ENCODE measurements at regions not wholly inside any gene's neighbourhood (a gene's known extent, or its start where the extent isn't known, plus 50 kb on each side); places are given as distances from the start of the nearest gene placed in this dataset.
A peak's percentile ranks its signal among the peaks of the same experiment; 100 is the strongest.

DNA sequence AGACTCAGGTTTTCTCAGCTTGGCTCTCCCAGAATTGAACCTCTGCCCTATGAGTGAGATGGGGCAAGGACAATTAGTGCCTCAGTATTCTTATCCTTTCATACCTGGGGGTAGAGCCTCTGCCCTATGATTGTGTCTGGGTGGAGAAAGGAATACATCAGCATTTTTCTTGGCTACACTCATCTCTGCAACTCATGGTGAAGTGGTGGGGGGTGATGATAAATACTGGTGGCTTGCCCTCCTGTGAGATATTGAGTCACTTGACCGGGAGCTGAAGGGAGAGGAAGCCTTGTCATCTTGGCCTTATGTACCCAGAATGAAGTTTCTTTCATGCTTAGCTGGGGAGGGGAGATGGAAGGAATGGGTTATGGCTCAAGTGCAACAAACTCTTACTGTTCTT lies 71.3 kb upstream of the ENOX2 start:
- DNase-seq (ENCODE audit: low spot score): no peak

DNA sequence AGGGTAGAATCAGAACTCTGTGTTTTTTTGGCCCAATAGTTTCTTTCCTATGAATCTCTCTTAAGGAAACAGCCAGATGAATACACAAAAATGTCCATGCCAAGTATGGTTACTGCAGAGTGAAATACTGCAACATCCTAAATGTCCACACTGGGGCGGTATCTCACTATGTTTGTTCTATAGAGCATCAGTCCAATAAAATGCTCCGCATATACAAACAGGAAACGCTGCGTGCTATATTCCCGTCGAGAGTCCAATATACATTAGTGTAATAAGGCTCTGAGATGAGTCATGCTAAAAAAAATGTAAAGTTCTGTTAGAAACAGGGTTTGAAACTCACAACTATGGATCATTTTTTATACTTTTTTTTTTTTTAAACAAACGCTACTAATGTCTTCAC lies 72.9 kb upstream of the ENOX2 start:
- peak; percentile 56 for DNase-seq (ENCODE audit: low spot score)

DNA sequence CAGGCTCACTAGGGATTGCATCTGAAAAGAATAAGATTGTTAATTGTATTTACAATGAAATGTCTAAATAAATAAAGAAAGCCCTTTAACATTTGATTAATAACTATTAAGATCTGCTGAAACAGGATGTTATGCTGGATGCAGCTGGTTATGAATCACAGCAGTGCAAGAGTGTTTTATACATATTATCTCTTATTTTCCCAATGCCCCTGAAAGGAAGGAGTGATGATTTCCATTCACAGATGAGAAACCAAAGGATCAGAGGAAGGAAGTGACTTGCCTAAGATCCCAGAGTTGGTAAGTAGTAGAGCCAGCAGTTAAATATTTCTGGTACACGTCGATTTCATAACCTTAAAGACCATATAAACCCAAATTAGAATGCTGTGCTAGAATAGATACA lies 76.3 kb upstream of the ARHGAP36 start:
- peak; percentile 21 for DNase-seq (ENCODE audit: low spot score)

DNA sequence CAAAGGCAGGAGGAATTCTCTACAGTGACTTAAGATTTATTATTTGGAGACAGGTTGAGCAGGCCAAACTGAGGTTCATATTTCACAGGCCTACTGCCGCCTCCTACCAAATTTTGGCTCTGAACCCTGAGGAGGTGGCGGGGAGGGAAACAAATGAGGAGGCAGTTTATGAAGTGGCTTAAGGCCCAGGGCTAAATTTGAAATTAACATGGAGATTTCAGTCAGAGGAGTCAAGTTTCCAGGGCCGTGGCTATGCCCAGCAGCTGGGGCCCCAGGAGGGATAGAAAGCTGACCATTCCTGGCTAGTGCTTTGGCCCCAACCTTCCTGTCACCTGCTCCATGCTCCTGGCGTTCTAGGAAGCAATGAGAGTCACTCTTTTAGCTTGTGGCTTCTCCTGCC lies 73.4 kb upstream of the ARHGAP36 start:
- no peak for DNase-seq (ENCODE audit: low spot score)

DNA sequence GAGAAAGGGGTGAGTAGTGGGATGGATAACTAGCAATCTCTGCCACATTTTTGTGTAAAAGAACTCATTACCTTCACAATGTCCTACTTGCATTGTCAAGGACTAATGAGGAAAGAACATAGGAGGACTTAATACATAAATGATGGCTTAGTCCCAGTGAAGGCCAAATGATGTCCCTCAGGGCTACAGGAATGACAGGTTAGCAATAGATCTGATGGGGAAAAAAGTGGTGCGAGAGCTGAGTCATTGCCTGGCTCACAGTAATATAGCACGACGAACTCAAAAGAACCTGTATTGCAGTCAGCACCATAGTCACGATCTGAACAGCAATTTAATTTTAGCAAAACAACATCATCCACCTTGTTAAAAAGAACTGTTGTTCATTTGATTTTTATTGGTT lies 70.9 kb upstream of the ARHGAP36 start:
- no peak for DNase-seq (ENCODE audit: low spot score)

DNA sequence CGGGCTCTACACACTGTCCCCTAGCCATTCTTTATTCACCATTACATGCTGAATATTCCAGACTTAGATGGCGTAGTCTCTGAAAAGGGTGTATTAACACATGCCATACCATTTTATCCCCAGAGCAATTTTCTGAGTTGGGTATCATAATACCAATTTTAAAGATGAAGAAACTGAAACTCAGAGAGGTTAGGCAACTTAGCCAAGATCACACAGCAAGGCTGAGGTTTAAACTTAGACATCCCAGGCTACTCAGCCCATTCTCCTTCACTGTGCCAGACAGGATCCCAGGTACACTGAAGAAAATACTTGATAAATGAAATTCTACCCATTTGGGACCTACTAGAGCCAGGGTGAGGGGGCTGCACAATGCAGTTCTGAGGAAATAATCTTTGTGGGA lies 67.4 kb upstream of the ARHGAP36 start:
- no peak for DNase-seq (ENCODE audit: low spot score)

DNA sequence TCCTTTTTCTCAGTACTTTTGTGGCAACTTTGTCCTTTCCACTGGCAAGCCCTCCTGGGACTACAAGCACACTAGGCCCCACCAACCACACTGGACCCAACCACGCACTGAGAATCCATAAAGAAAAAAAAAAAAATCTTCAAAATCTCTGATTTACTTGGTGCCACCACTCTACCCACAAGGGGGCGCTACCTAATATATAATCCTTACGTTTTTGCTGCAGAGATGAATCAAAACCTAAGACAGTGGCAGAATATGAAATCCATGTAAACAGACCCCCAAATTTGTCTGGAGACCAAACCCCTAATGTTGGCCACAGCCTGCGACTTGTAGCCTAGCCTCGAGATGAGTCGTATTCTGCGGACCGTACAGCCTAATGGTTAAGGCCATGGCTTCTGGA lies 63.5 kb upstream of the ARHGAP36 start:
- peak; percentile 33 for DNase-seq (ENCODE audit: low spot score)

DNA sequence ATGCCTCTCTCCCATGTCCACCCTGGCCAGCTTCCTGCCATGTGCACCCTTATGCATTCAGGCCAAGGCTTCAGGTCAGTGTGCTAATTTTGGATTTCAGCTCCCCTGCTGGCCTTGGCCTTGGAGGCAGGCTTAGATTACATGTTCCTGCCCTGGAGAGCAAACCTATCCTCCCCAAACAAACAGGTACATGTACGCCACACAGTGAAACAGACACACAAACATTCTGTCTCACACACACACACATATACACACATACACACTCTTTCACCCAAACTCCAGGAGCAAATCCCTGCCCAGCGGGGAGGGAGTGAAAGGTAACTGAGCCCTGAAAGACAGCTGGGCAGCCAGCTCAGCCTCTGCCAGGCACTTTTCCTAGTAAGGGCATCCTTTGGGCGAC lies 62.7 kb upstream of the ARHGAP36 start:
- no peak for DNase-seq (ENCODE audit: low spot score)

DNA sequence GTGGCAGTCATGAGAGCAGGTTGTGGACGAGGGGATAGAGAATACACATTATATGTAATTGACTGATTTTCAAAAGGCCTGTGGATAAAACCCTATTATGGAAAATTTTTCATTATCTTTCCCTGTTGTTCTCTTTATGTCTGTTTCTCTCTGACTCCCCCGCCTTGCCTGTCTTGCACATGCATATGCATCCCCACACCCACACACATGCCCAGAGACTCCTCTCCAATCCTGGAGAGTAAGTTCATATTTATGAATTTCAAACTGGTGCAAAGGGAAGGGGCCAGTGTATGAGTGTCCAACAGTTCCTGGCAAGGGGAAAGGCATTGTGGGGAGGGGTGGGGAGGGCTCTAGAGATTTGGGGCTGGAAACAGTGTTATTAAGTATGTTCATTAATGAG lies 60.8 kb upstream of the ARHGAP36 start:
- no peak for DNase-seq (ENCODE audit: low spot score)

DNA sequence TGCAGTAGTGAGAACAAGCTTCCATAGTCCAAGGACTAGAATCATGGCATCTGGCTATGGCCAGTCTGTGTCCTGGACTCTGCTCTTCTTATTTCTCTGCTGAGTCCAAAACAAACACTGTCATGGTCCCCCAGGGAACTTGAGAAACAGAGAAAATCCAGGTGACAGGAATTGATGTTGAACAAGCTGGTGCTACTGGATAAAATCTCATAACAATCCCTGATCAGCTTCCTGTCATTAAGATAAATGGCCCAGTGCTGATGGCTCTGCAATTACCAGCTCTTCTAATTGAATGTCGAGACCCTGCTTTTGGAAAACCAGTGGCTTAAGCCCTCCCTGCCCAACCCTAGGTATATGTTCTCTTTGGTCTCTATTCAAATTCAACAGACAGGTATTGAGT lies 58.8 kb upstream of the ARHGAP36 start:
- no peak for DNase-seq (ENCODE audit: low spot score)
